ENCODE measurements at regions not wholly inside any gene's neighbourhood (a gene's known extent, or its start where the extent isn't known, plus 50 kb on each side); places are given as distances from the start of the nearest gene placed in this dataset.

DNA sequence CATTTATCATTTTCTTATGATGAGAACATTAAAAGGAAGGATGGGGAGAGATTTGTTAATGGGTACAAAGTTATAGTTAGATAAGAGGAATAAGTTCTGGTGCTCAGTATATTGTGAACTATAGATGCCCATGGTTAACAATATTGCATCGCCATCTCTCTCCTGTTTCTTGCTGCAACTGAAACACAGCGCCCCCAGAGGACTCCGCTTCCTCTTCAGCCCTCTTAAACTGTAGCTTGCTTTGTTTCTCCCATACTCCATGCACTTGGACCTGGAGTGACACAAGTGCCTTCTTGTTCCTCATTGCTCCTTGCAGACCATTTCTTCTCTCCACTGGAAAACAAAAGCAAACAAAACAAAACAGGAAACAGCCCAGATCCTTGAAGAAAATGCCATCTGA is 70.1 kb upstream of the NTPCR start:
- TF ChIP-seq, protein P1, sequence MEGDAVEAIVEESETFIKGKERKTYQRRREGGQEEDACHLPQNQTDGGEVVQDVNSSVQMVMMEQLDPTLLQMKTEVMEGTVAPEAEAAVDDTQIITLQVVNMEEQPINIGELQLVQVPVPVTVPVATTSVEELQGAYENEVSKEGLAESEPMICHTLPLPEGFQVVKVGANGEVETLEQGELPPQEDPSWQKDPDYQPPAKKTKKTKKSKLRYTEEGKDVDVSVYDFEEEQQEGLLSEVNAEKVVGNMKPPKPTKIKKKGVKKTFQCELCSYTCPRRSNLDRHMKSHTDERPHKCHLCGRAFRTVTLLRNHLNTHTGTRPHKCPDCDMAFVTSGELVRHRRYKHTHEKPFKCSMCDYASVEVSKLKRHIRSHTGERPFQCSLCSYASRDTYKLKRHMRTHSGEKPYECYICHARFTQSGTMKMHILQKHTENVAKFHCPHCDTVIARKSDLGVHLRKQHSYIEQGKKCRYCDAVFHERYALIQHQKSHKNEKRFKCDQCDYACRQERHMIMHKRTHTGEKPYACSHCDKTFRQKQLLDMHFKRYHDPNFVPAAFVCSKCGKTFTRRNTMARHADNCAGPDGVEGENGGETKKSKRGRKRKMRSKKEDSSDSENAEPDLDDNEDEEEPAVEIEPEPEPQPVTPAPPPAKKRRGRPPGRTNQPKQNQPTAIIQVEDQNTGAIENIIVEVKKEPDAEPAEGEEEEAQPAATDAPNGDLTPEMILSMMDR (IDR thresholded peaks at IDR 0.05; ENCODE audit: control extremely low read depth in 1 of 3, insufficient read depth in 1 of 3, low read depth in 1 of 3, low read length in 3 of 3): peak; percentile 63 to 89 (median 70)
- TF ChIP-seq SP2 (IDR thresholded peaks at IDR 0.05; ENCODE audit: low read length) (no peak), POLR2A (IDR thresholded peaks at IDR 0.05; ENCODE audit: control extremely low read depth in 1 of 2, low read depth in 2 of 2, low read length in 2 of 2) (no peak)
